ENCODE measurements at regions not wholly inside any gene's neighbourhood (a gene's known extent, or its start where the extent isn't known, plus 50 kb on each side); places are given as distances from the start of the nearest gene placed in this dataset.

GRCh38 chr9:74064702-74065101 lies 432.4 kb upstream of the RORB start:
- no peak for TF ChIP-seq CTCF (conservative IDR thresholded peaks at IDR 0.05)
- TF ChIP-seq EZH2 (IDR thresholded peaks at IDR 0.05; ENCODE audit: low read depth): no peak

Measured in PC-9 (cell line).